Fibroblast of lung (primary cell): ENCODE measurements at regions not wholly inside any gene's neighbourhood (a gene's known extent, or its start where the extent isn't known, plus 50 kb on each side); places are given as distances from the start of the nearest gene placed in this dataset.

Experiments used
- CTCF ChIP-seq, 2 donors: IDR thresholded peaks in 1 of 2; conservative IDR thresholded peaks in 1 of 2; 1 replicate in 1 of 2; 2 replicates in 1 of 2; pipeline ENCODE4 v1.5.1; 2011 to 2012; ENCODE audit warnings: low read length in 2 of 2, control low read depth in 1 of 2, inconsistent platforms in 1 of 2, low read depth in 1 of 2, mild to moderate bottlenecking in 1 of 2
- EZH2 ChIP-seq: IDR thresholded peaks from 2 replicates; pipeline ENCODE4 v1.5.1; 2012; ENCODE audit warnings: low read length, control low read depth, mild to moderate bottlenecking; ENCODE audit errors: missing control alignments

- TF ChIP-seq CTCF (conservative IDR thresholded peaks at IDR 0.05 in 1 of 2, IDR thresholded peaks at IDR 0.05 in 1 of 2; ENCODE audit: low read depth in 1 of 2, low read length in 2 of 2), result no peak
- TF ChIP-seq EZH2, result no peak
These were observed 148.7 kb upstream of the SDK2 start for GRCh38 chr17:73792994-73793393.
